D721Med (cell line): ENCODE measurements at regions not wholly inside any gene's neighbourhood (a gene's known extent, or its start where the extent isn't known, plus 50 kb on each side); places are given as distances from the start of the nearest gene placed in this dataset.

ENCODE experiments used
- DNase-seq: peaks from one replicate; pipeline ENCODE4 v3.0.0; 2011; ENCODE audit warnings: low spot score; ENCODE audit not compliant: insufficient read length
- FAIRE-seq: peaks from 2 replicates; lab custom pipeline; 2011; peaks lifted over from hg19 to GRCh38; lab: Jason Lieb, UNC
- CTCF ChIP-seq: IDR thresholded peaks from 2 replicates; pipeline ENCODE4 v1.5.1; 2012; ENCODE audit warnings: mild to moderate bottlenecking, control low read depth; ENCODE audit not compliant: insufficient read depth; ENCODE audit errors: missing control alignments

GRCh38 chr6:148177589-148178233, 164.9 kb upstream of the SASH1 start:
- no peak for DNase-seq
- TF ChIP-seq CTCF = peak; percentile 45
- FAIRE-seq = no peak

- TF ChIP-seq CTCF = peak; percentile 43
- FAIRE-seq (no peak), DNase-seq (no peak)
These were observed 162.9 kb upstream of the SASH1 start for GRCh38 chr6:148179786-148180185.

GRCh38 chr6:148182378-148182777, 160.3 kb upstream of the SASH1 start:
- FAIRE-seq (no peak), DNase-seq (no peak)
- TF ChIP-seq CTCF = no peak

GRCh38 chr6:148183776-148184175, 158.9 kb upstream of the SASH1 start:
- FAIRE-seq = no peak
- no peak for DNase-seq
- no peak for TF ChIP-seq CTCF

GRCh38 chr6:148186916-148187315, 155.7 kb upstream of the SASH1 start:
- no peak for TF ChIP-seq CTCF
- no peak for FAIRE-seq

GRCh38 chr6:148192310-148192709, 150.3 kb upstream of the SASH1 start:
- no peak for FAIRE-seq
- DNase-seq = no peak

More at GRCh38 chr6:148186916-148187315, 155.7 kb upstream of the SASH1 start:
- no peak for DNase-seq

More at GRCh38 chr6:148192310-148192709, 150.3 kb upstream of the SASH1 start:
- TF ChIP-seq CTCF = no peak
